Neutrophil (primary cell): ENCODE measurements at regions not wholly inside any gene's neighbourhood (a gene's known extent, or its start where the extent isn't known, plus 50 kb on each side); places are given as distances from the start of the nearest gene placed in this dataset.

ENCODE experiments used
- H3K27ac ChIP-seq: fragments of 200-600 bp; sonication (generic); 2 replicates; pipeline ENCODE4 v1.5.1; 2016; ENCODE audit warnings: mild to moderate bottlenecking, moderate library complexity
- H3K27me3 ChIP-seq: fragments of 200-600 bp; sonication (generic); 2 replicates; pipeline ENCODE4 v1.6.0; 2016; ENCODE audit warnings: mild to moderate bottlenecking
- H3K36me3 ChIP-seq: fragments of 200-600 bp; sonication (generic); 2 replicates; pipeline ENCODE4 v1.5.1; 2017
- H3K4me1 ChIP-seq, 2 experiments: fragments of 200-600 bp in 1 of 2; sonication (generic) in 1 of 2; 1 replicate in 1 of 2; 2 replicates in 1 of 2; pipeline versions ENCODE4 v1.5.1 to v1.6.1; 2013 to 2016; ENCODE audit warnings: low read depth in 1 of 2, low read length in 1 of 2, mild to moderate bottlenecking in 1 of 2, moderate library complexity in 1 of 2; ENCODE audit not compliant: control insufficient read depth in 1 of 2, insufficient read depth in 1 of 2
- H3K4me3 ChIP-seq, 2 experiments: fragments of 200-600 bp in 1 of 2; sonication (generic) in 1 of 2; 1 replicate in 1 of 2; 2 replicates in 1 of 2; pipeline ENCODE4 v1.5.1; 2013 to 2016; ENCODE audit warnings: low read depth in 1 of 2, low read length in 1 of 2, mild to moderate bottlenecking in 1 of 2, moderate library complexity in 1 of 2
- H3K9me3 ChIP-seq: fragments of 200-600 bp; sonication (generic); 2 replicates; pipeline ENCODE4 v1.5.1; 2016
- TF ChIP-seq, protein P1 (sequence below): fragments of 200-600 bp; sonication (generic); IDR thresholded peaks from 2 replicates; pipeline ENCODE4 v1.5.1; 2016; ENCODE audit warnings: antibody characterized with exemption

- H3K9me3 ChIP-seq = no peaks in the 10 kb centered on the region
- TF ChIP-seq, protein P1, sequence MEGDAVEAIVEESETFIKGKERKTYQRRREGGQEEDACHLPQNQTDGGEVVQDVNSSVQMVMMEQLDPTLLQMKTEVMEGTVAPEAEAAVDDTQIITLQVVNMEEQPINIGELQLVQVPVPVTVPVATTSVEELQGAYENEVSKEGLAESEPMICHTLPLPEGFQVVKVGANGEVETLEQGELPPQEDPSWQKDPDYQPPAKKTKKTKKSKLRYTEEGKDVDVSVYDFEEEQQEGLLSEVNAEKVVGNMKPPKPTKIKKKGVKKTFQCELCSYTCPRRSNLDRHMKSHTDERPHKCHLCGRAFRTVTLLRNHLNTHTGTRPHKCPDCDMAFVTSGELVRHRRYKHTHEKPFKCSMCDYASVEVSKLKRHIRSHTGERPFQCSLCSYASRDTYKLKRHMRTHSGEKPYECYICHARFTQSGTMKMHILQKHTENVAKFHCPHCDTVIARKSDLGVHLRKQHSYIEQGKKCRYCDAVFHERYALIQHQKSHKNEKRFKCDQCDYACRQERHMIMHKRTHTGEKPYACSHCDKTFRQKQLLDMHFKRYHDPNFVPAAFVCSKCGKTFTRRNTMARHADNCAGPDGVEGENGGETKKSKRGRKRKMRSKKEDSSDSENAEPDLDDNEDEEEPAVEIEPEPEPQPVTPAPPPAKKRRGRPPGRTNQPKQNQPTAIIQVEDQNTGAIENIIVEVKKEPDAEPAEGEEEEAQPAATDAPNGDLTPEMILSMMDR = no peak
- H3K27ac ChIP-seq = no peak overlapping the region
- no peaks in the 10 kb centered on the region for H3K27me3 ChIP-seq
- H3K4me1 ChIP-seq = no peaks in the 10 kb centered on the region
- H3K36me3 ChIP-seq = no peaks in the 10 kb centered on the region
- H3K4me3 ChIP-seq = no peak overlapping the region
Measured at GRCh38 chr1:199338760-199339159, 688.8 kb upstream of the NR5A2 start.

GRCh38 chr1:199352351-199352750, 675.2 kb upstream of the NR5A2 start:
- Histone ChIP-seq H3K27me3 (no peaks in the 10 kb centered on the region), H3K4me1 (no peaks in the 10 kb centered on the region), H3K27ac (no peak overlapping the region), H3K9me3 (no peaks in the 10 kb centered on the region), H3K36me3 (no peaks in the 10 kb centered on the region), H3K4me3 (no peak overlapping the region)
- TF ChIP-seq, protein P1 = no peak

- Histone ChIP-seq H3K36me3 (no peaks in the 10 kb centered on the region), H3K9me3 (no peaks in the 10 kb centered on the region), H3K4me3 (no peak overlapping the region), H3K27me3 (no peaks in the 10 kb centered on the region), H3K27ac (no peak overlapping the region), H3K4me1 (no peaks in the 10 kb centered on the region)
- TF ChIP-seq, protein P1 = no peak
Measured at GRCh38 chr1:199353906-199354305, 673.6 kb upstream of the NR5A2 start.

DNA sequence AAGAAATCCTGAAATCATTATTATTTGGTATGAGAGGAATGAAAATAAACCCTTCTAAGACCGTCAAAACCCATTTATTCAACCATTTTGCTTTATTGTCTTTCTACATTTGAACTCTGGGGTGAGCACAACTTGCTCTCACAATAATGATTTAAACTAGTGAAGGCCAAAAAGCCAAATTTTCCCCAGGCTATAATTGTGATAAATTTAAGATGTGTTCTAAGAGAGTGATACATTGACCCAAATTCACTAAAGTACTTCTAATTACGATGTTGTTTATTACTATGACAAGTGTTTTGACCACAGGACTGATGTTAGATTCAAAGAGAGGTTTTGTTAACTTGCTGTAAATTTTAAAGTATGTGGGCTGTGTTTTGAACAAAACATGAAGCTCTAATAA, 670.9 kb upstream of the NR5A2 start:
- H3K27me3 ChIP-seq = no peaks in the 10 kb centered on the region
- H3K9me3 ChIP-seq = no peaks in the 10 kb centered on the region
- no peaks in the 10 kb centered on the region for H3K4me1 ChIP-seq
- H3K36me3 ChIP-seq = no peaks in the 10 kb centered on the region
- H3K27ac ChIP-seq = no peak overlapping the region
- H3K4me3 ChIP-seq = no peak overlapping the region
- TF ChIP-seq, protein P1 = no peak

DNA sequence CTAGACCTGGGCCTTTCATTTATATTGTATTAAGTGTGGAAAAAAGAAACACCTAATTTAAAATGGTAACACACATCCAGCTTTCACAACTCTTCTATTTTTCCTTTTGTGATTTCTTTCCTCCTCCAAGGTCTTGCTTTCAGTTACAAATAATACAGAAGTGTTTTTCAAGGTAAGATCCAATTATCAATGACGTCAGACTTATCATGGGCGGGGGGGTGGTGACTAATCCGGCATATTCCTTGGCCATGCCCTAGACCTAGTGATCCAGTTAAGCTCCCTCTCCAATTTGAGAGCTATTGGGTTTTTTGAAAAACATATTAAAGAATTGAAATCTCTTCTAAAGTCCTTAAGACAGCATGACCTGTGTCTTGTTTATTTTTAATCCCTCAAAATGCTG, 669.9 kb upstream of the NR5A2 start:
- H3K27ac ChIP-seq = no peak overlapping the region

More for the DNA sequence above, 669.9 kb upstream of the NR5A2 start:
- no peaks in the 10 kb centered on the region for H3K27me3 ChIP-seq
- H3K36me3 ChIP-seq = no peaks in the 10 kb centered on the region
- no peak overlapping the region for H3K4me3 ChIP-seq
- H3K4me1 ChIP-seq = no peaks in the 10 kb centered on the region
- TF ChIP-seq, protein P1 = no peak
- H3K9me3 ChIP-seq = no peaks in the 10 kb centered on the region
